DND-41 (cell line): ENCODE measurements at regions not wholly inside any gene's neighbourhood (a gene's known extent, or its start where the extent isn't known, plus 50 kb on each side); places are given as distances from the start of the nearest gene placed in this dataset.

Experiments
- CTCF ChIP-seq: IDR thresholded peaks from 2 replicates; pipeline ENCODE4 v1.5.1; 2012; ENCODE audit warnings: borderline replicate concordance, low read length, moderate library complexity, mild to moderate bottlenecking; ENCODE audit not compliant: poor library complexity, severe bottlenecking; ENCODE audit errors: extremely low read depth
- EZH2 ChIP-seq: IDR thresholded peaks from 3 replicates; pipeline ENCODE4 v1.6.1; 2012; ENCODE audit warnings: borderline replicate concordance, low read depth, mild to moderate bottlenecking, moderate library complexity, low read length, inconsistent platforms; ENCODE audit not compliant: severe bottlenecking

- TF ChIP-seq CTCF (no peak), EZH2 (no peak)
Observed at GRCh38 chr4:108361446-108361820, 192.7 kb upstream of the LEF1 start.
